ENCODE measurements at regions not wholly inside any gene's neighbourhood (a gene's known extent, or its start where the extent isn't known, plus 50 kb on each side); places are given as distances from the start of the nearest gene placed in this dataset.

DNA sequence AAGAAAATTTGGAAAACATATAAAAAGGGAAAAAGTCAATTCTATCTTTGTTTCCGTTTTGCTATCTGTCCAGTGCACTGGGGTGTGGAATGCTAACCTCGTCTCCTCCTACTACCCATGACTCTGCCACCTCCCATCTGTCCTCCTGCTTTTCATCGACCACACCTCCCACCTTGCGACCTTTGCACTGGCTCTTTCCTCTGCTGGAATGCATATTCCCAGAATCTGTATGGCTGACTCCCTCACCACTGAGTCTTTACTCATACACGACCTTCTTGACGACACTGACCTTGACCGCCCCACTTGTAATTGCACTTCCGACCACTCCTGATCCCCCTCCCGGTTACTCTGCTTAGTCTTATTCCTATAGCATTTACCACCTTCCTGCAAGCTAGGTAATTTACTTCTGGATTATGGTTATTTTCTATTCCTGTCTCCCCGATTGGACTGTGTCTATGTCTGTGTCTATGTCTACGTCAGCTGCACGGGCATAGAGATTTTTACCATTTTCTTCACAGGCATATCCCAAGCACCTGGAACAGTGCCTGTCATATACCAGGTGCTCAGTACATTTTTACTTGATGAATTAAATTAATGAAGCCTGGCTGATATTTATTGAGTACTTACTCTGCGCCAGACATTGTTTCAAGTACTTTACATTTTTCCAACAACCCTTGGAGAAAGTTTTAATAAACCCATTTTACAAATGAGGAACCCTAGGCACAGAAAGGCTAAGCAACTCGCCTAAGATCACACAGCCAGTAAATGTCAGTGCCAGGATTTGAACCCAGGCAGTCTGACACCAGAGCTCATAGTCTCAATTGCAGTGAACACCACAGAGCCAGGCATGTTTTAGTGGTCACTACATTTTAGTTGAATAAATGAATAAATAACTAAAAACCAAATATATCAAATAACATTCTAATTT lies 54.0 kb upstream of the SLC22A11 start:
- DNase-seq = no peak

DNA sequence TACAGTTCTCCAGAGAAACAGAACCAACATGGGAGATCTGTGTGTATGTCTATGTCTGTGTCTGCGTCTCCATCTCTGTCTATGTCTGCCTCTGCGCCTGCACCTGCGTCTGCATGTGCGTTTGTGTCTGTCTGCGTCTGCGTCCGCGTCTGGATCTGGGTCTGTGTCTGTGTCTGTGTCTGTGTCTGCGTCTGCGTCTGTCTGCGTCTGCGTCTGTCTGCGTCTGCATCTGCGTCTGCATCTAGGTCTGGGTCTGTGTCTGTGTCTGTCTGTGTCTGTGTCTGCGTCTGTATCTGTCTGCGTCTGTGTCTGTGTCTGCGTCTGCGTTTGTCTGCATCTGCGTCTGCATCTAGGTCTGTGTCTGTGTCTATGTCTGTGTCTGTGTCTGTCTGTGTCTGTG lies 53.1 kb upstream of the SLC22A11 start:
- DNase-seq = no peak

DNA sequence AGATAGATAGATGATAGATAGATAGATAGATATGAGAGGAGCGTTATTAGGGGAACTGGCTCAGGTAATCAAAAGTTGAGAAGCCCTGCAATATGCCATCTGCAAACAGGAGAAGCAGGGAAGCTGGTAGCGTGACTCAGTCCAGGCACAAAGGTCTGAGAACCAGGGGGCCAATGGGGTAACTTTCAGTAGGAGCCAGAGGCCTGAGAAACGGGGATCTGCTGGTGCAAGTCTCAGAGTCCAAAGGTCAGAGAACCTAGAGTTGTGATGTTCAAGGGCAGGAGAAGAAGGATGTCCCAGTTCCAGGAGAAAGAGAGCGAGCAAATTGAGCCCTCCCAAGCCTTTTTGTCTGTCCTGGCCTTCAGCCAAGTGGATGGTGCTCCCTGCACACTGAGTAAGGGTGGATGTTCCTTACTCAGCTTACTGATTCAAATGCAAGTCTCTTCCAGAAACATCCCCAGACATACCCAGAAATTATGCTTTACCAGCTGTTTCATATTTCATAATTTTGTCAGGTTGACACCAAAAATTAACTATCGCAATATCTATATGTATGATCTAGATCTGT lies 52.5 kb upstream of the SLC22A11 start:
- no peak for DNase-seq

DNA sequence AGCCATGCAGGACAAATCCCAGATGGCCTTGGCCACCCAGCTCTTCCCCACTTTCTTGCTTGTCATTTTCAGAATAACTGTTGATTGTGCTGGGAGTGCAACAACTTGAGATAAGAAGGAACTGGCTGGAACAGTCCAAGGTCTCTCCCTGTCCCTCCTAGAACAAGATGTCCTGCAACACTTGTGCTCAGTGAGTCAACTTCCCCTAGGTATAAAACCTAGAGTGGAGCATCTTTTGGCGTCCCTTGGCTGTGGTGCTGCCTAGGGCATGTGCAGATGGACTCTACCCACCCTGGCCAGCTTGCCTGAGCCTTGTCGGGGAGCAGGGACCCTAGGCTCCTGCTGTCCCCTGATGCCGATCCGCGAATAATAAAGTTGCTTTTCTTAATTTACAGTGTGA lies 50.7 kb upstream of the SLC22A11 start:
- no peak for DNase-seq
